Testis (tissue), 2 donors: ENCODE measurements at regions not wholly inside any gene's neighbourhood (a gene's known extent, or its start where the extent isn't known, plus 50 kb on each side); places are given as distances from the start of the nearest gene placed in this dataset.

Experiments used
- DNase-seq: peaks from one replicate; pipeline ENCODE4 v3.0.0-alpha.2; 2019
- H3K27ac ChIP-seq, 2 donors: fragments of 200-600 bp; sonication (generic); one replicate each; pipeline ENCODE4 v1.5.1; 2019
- H3K27me3 ChIP-seq: fragments of 200-600 bp; sonication (generic); one replicate; pipeline ENCODE4 v1.5.1; 2019
- H3K36me3 ChIP-seq: fragments of 200-600 bp; sonication (generic); one replicate; pipeline ENCODE4 v1.5.1; 2017; ENCODE audit warnings: low read depth; ENCODE audit errors: missing control alignments
- H3K4me1 ChIP-seq: fragments of 200-600 bp; sonication (generic); one replicate; pipeline ENCODE4 v1.5.1; 2019
- H3K4me3 ChIP-seq, 2 donors: fragments of 200-600 bp; sonication (generic); one replicate each; pipeline ENCODE4 v1.5.1; 2017 to 2019
- H3K9me3 ChIP-seq: fragments of 200-600 bp; sonication (generic); one replicate; pipeline ENCODE4 v1.5.1; 2017
- POLR2A ChIP-seq: fragments of 450-650 bp; IDR thresholded peaks from one replicate; pipeline ENCODE4 v1.6.1; 2017; ENCODE audit warnings: antibody characterized with exemption, mild to moderate bottlenecking, moderate library complexity
- WGBS, 2 donors: methylation state at CpG; one replicate each; pipeline ENCODE4 v1.1.5; 2018; 5-methylcytosine and 5-hydroxymethylcytosine counted together
- intact Hi-C: fragments of 100-400 bp; cut with DNase I; formaldehyde crosslinking; loops from one replicate; pipeline ENCODE4 v1.15.1; 2023; ENCODE audit warnings: low total_unique reads
- TF ChIP-seq, protein P1 (sequence below), 3 experiments: fragments of 450-650 bp in 2 of 3; fragments of 200-600 bp in 1 of 3; sonication (generic) in 1 of 3; IDR thresholded peaks; one replicate each; pipeline ENCODE4 v1.5.1; 2016 to 2019; ENCODE audit warnings: antibody characterized with exemption in 3 of 3, mild to moderate bottlenecking in 2 of 3, moderate library complexity in 1 of 3

DNA sequence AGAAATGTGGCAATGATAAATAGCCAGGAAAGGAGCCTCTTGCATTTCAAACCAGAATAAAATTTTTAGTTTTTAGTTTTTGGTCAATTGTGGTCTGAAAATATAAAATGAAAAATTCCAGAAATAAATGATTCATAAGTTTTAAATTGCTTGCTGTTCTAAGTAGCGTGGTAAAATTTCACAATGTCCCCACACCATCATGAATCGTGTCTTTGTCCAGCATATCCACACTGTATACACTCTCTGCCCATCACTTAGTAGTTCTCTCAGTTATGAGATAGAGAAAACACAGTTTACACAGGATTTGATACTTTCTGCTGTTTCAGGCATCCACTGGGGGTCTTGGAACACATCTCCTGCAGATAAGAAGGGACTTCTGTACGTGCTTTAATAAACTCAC, 783.9 kb downstream of the TSN start:
- Histone ChIP-seq H3K9me3 (no peaks in the 10 kb centered on the region), H3K27me3 (no peaks in the 10 kb centered on the region), H3K4me3 (no peak overlapping the region), H3K4me1 (no peaks in the 10 kb centered on the region), H3K36me3 (no peaks in the 10 kb centered on the region), H3K27ac (no peak overlapping the region)
- WGBS, 2 donors = 71 to 74% methylated on average over 3 of the region's 3 CpGs
- no peak for TF ChIP-seq POLR2A
- TF ChIP-seq, protein P1, sequence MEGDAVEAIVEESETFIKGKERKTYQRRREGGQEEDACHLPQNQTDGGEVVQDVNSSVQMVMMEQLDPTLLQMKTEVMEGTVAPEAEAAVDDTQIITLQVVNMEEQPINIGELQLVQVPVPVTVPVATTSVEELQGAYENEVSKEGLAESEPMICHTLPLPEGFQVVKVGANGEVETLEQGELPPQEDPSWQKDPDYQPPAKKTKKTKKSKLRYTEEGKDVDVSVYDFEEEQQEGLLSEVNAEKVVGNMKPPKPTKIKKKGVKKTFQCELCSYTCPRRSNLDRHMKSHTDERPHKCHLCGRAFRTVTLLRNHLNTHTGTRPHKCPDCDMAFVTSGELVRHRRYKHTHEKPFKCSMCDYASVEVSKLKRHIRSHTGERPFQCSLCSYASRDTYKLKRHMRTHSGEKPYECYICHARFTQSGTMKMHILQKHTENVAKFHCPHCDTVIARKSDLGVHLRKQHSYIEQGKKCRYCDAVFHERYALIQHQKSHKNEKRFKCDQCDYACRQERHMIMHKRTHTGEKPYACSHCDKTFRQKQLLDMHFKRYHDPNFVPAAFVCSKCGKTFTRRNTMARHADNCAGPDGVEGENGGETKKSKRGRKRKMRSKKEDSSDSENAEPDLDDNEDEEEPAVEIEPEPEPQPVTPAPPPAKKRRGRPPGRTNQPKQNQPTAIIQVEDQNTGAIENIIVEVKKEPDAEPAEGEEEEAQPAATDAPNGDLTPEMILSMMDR (IDR thresholded peaks at IDR 0.05) = no peak
- DNase-seq = no peak
- intact Hi-C loops = no loop called here

DNA sequence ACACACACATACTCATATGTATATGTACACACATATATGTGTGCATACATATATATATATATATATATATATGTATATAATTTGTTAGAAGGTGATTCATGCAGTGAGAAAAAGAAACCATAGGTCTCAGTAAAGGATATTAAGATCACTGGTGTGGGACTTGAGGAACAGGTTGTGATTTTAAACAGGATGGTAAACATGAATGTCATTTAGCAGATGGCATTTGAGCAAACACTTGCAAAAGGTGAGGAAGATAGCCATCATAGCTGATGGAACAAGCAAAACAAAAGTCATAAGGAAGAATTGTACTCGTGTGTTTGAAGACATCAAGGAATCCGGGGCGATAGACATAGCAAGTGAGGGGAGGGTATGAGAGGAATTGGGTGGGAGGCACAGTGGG, 784.5 kb downstream of the TSN start:
- WGBS, 2 donors = 84 to 92% methylated on average over 3 of the region's 3 CpGs
- intact Hi-C loops = no loop called here
- TF ChIP-seq POLR2A = no peak
- TF ChIP-seq, protein P1 (IDR thresholded peaks at IDR 0.05) = no peak
- H3K27me3 ChIP-seq = no peaks in the 10 kb centered on the region
- no peak overlapping the region for H3K4me3 ChIP-seq
- no peaks in the 10 kb centered on the region for H3K36me3 ChIP-seq
- H3K27ac ChIP-seq = no peak overlapping the region
- H3K9me3 ChIP-seq = no peaks in the 10 kb centered on the region
- no peak for DNase-seq
- no peaks in the 10 kb centered on the region for H3K4me1 ChIP-seq

DNA sequence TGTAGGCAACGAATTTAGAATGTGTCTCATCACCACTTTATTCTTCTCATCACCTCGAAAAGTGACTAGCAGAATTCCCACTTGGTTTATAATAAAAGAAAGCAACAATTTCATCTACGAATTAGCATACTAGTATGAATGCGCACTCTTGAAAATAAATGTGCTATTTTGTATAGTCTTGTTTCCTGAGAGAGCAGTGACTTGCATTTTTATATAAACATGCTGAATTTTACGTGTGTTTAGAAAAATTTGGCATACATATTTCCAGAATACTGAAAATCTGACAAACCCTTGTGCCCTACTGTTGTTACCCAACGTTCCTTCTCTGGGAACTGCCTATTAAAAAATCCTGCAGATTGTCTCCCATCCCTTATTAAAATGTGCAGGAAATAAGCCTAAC, 786.8 kb downstream of the TSN start:
- no peak overlapping the region for H3K4me3 ChIP-seq
- no peaks in the 10 kb centered on the region for H3K36me3 ChIP-seq
- no peak for DNase-seq
- no peaks in the 10 kb centered on the region for H3K9me3 ChIP-seq
- no peaks in the 10 kb centered on the region for H3K4me1 ChIP-seq
- 76 to 80% methylated on average over 6 of the region's 6 CpGs for WGBS, 2 donors
- no peak overlapping the region for H3K27ac ChIP-seq
- no peaks in the 10 kb centered on the region for H3K27me3 ChIP-seq
- intact Hi-C loops = no loop called here
- TF ChIP-seq, protein P1 (IDR thresholded peaks at IDR 0.05) = no peak
- TF ChIP-seq POLR2A = no peak

DNA sequence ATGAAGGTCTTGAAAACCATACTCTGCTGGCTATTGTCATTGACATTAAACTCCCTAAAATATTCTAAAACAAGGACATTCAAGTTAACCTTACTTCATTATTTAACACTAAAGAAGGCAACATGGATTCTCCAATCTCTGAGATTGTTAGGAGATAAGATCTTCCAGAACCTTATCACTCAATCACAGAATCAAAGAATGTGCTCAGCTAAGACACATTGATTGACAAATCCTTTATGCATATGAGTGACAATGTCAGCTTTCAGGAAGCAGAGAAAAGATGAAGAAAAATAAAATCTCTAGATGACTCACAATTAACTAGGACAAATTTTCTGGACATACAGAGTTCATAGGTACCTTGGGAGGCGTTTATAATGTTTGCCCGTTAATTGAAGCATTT, 787.2 kb downstream of the TSN start:
- Histone ChIP-seq H3K36me3 (no peaks in the 10 kb centered on the region), H3K9me3 (no peaks in the 10 kb centered on the region), H3K4me3 (no peak overlapping the region), H3K27ac (no peak overlapping the region), H3K27me3 (no peaks in the 10 kb centered on the region), H3K4me1 (no peaks in the 10 kb centered on the region)
- WGBS, 2 donors = 69 to 75% methylated on average over 2 of the region's 2 CpGs
- no peak for TF ChIP-seq POLR2A
- TF ChIP-seq, protein P1 (IDR thresholded peaks at IDR 0.05) = no peak
- DNase-seq = no peak
- intact Hi-C loops = no loop called here

DNA sequence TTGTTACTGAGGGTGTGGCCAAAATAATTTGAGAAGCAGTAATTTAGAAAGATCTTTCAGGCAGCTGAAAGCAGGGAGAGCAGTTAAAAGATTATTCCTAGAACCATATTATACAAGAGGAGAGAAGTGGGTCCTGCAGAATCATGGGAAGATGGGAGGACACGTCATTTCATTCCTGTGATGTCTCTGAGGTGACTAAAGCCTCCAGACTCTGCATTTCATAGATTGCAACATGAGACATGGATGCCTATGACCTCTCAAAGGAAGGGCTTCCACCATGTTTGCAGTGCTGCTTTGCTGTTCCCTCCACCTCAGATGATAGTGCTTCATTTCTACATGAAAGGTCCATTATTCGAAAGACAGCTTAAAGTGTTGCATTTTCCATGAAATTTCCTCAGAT, 788.4 kb downstream of the TSN start:
- no peak for DNase-seq
- H3K27ac ChIP-seq = no peak overlapping the region
- H3K9me3 ChIP-seq = no peaks in the 10 kb centered on the region
- no peaks in the 10 kb centered on the region for H3K27me3 ChIP-seq
- H3K4me1 ChIP-seq = no peaks in the 10 kb centered on the region
- TF ChIP-seq, protein P1 (IDR thresholded peaks at IDR 0.05) = no peak
- TF ChIP-seq POLR2A = no peak
- no peaks in the 10 kb centered on the region for H3K36me3 ChIP-seq
- 90 to 92% methylated on average over 2 of the region's 2 CpGs for WGBS, 2 donors
- H3K4me3 ChIP-seq = no peak overlapping the region
- intact Hi-C loops = no loop called here
